ENCODE measurements at regions not wholly inside any gene's neighbourhood (a gene's known extent, or its start where the extent isn't known, plus 50 kb on each side); places are given as distances from the start of the nearest gene placed in this dataset.

GRCh38 chr17:54177606-54178308, 355.0 kb downstream of the KIF2B start:
- no TSS peak for BruUV-seq (replicated peaks)
- no peaks in the 10 kb centered on the region for H3K9me2 ChIP-seq (ENCODE audit: insufficient read depth)
- H3K36me3 ChIP-seq (ENCODE audit: control insufficient read depth in 1 of 2, insufficient read depth in 2 of 2, low read length in 2 of 2), result no peaks in the 10 kb centered on the region
- intact Hi-C loops (cut with micrococcal nuclease), result no loop called here
- ChIA-PET RAD21 (ENCODE audit: low non-redundant PET in 1 of 2, low total read pairs in 2 of 2, uncharacterized antibody in 2 of 2, unreplicated experiment in 2 of 2) (no interaction called here), POLR2A (no interaction called here), CTCF (no interaction called here)
- H3K4me2 ChIP-seq (ENCODE audit: low read length), result no peak overlapping the region
- no peak overlapping the region for H3K4me3 ChIP-seq (replicated peaks in 1 of 2; ENCODE audit: low read depth in 1 of 2, low read length in 2 of 2)
- H3K27me3 ChIP-seq (ENCODE audit: insufficient read depth, low read length), result no peaks in the 10 kb centered on the region
- peaks cover 44 to 49% of the 10 kb centered on the region in 2 experiments for H3K9me3 ChIP-seq (ENCODE audit: control insufficient read depth in 1 of 2, insufficient read depth in 1 of 2, low read depth in 1 of 2, low read length in 2 of 2)
- H2AFZ ChIP-seq (ENCODE audit: low read depth, low read length, poor library complexity, severe bottlenecking), result no peak overlapping the region
- no peak for DNase-seq (ENCODE audit: low read depth, low spot score)
- ATAC-seq, result no peak
- no peaks in the 10 kb centered on the region for H4K20me1 ChIP-seq (ENCODE audit: insufficient read depth)
- no peaks in the 10 kb centered on the region for H3K79me2 ChIP-seq (ENCODE audit: insufficient read depth, low read length)
- no peak for TF ChIP-seq REST (IDR thresholded peaks at IDR 0.05; ENCODE audit: low read depth)
- TF ChIP-seq FOSL1 (IDR thresholded peaks at IDR 0.05; ENCODE audit: low read depth), result no peak
- TF ChIP-seq, protein P1, sequence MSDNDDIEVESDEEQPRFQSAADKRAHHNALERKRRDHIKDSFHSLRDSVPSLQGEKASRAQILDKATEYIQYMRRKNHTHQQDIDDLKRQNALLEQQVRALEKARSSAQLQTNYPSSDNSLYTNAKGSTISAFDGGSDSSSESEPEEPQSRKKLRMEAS (IDR thresholded peaks at IDR 0.05), result no peak
- TF ChIP-seq CBX3 (IDR thresholded peaks at IDR 0.05; ENCODE audit: low read depth), result no peak
- TF ChIP-seq CTCF (IDR thresholded peaks at IDR 0.05 in 2 of 3, conservative IDR thresholded peaks at IDR 0.05 in 1 of 3; ENCODE audit: borderline replicate concordance in 1 of 3, insufficient read depth in 1 of 3, low read depth in 2 of 3, low read length in 2 of 3), result no peak
- TF ChIP-seq ZFX (IDR thresholded peaks at IDR 0.05), result no peak
- no peak for TF ChIP-seq CEBPB (IDR thresholded peaks at IDR 0.05; ENCODE audit: low read depth)
- no peak for TF ChIP-seq RAD21 (IDR thresholded peaks at IDR 0.05; ENCODE audit: low read depth)
- no peak for TF ChIP-seq EZH2 (IDR thresholded peaks at IDR 0.05)
- TF ChIP-seq ZNF274 (IDR thresholded peaks at IDR 0.05; ENCODE audit: low read depth, low read length), result no peak; the same call in 1 of the 2 replicates
- TF ChIP-seq POLR2AphosphoS5 (IDR thresholded peaks at IDR 0.05; ENCODE audit: low read depth, low read length), result no peak
- no peak for TF ChIP-seq ATF3 (IDR thresholded peaks at IDR 0.05)
- TF ChIP-seq EZH2phosphoT487 (IDR thresholded peaks at IDR 0.05; ENCODE audit: borderline replicate concordance), result no peak
- TF ChIP-seq ELF1 (IDR thresholded peaks at IDR 0.05; ENCODE audit: borderline replicate concordance, low read depth), result no peak
- no peak for TF ChIP-seq SIN3A (IDR thresholded peaks at IDR 0.05; ENCODE audit: low read depth)
- no peak for TF ChIP-seq TCF7L2 (IDR thresholded peaks at IDR 0.05; ENCODE audit: borderline replicate concordance, extremely low read depth, insufficient read depth, insufficient read length)
- no peak overlapping the region for H3K9ac ChIP-seq (ENCODE audit: low read length)
- no peak overlapping the region for H3K27ac ChIP-seq (ENCODE audit: low read depth, low read length)
- no peaks in the 10 kb centered on the region for H3K4me1 ChIP-seq (ENCODE audit: control insufficient read depth in 1 of 2, insufficient read depth in 2 of 2, low read length in 2 of 2)
